ENCODE measurements at regions not wholly inside any gene's neighbourhood (a gene's known extent, or its start where the extent isn't known, plus 50 kb on each side); places are given as distances from the start of the nearest gene placed in this dataset.

GRCh38 chr1:235919833-235920441 is 53.2 kb upstream of the LYST start:
- H3K9me3 ChIP-seq (ENCODE audit: control insufficient read depth, insufficient read depth, low read depth, low read length) = no peaks in the 10 kb centered on the region
- CTCF ChIA-PET = interaction anchor here (0.6 to 4.6 kb wide), 3 partner anchors 52 to 406 kb away, joined by 3 to 32 read pairs (median 4); no protein-coding TSS in a partner anchor
- H3K27ac ChIP-seq (ENCODE audit: extremely low read depth, low read depth, low read length) = no peak overlapping the region
- no peaks in the 10 kb centered on the region for H3K36me3 ChIP-seq (ENCODE audit: control insufficient read depth in 2 of 2, insufficient read depth in 1 of 2, low read length in 2 of 2)
- peaks cover 20% of the 10 kb centered on the region for H3K4me1 ChIP-seq (ENCODE audit: control insufficient read depth, insufficient read depth, low read length)
- H3K4me3 ChIP-seq (ENCODE audit: low read depth, low read length) = no peak overlapping the region
- POLR2A ChIA-PET = interaction anchor here (0.6 kb wide), 1 partner anchor 40 kb away, joined by 4 read pairs; no protein-coding TSS in a partner anchor
- TF ChIP-seq ZFP41 (tag by site-specific recombination; IDR thresholded peaks at IDR 0.05; ENCODE audit: borderline replicate concordance) (no peak), ZNF121 (tag by site-specific recombination; IDR thresholded peaks at IDR 0.05) (no peak), ZNF404 (tag by site-specific recombination; IDR thresholded peaks at IDR 0.05) (no peak), ZNF548 (tag by site-specific recombination; IDR thresholded peaks at IDR 0.05) (no peak), ZNF140 (tag by site-specific recombination; IDR thresholded peaks at IDR 0.05) (no peak), SP7 (tag by site-specific recombination; IDR thresholded peaks at IDR 0.05) (no peak), KLF16 (tag by site-specific recombination; IDR thresholded peaks at IDR 0.05) (no peak), ZNF692 (tag by site-specific recombination; IDR thresholded peaks at IDR 0.05) (no peak), ZNF132 (tag by site-specific recombination; IDR thresholded peaks at IDR 0.05; ENCODE audit: borderline replicate concordance) (no peak), ZNF433 (tag by site-specific recombination; IDR thresholded peaks at IDR 0.05; ENCODE audit: low read depth) (no peak), ZNF146 (tag by site-specific recombination; IDR thresholded peaks at IDR 0.05) (peak; percentile 97), PRDM1 (tag by site-specific recombination; IDR thresholded peaks at IDR 0.05) (no peak), ZNF366 (tag by site-specific recombination; conservative IDR thresholded peaks at IDR 0.05) (no peak), ZNF26 (tag by site-specific recombination; IDR thresholded peaks at IDR 0.05) (no peak), ZBTB21 (tag by site-specific recombination; IDR thresholded peaks at IDR 0.05) (no peak), ZNF2 (tag by site-specific recombination; IDR thresholded peaks at IDR 0.05) (no peak), ZNF416 (tag by site-specific recombination; IDR thresholded peaks at IDR 0.05) (no peak), GLIS1 (tag by site-specific recombination; IDR thresholded peaks at IDR 0.05) (peak; percentile 64; the same call in 1 of the 2 replicates), ZNF624 (tag by site-specific recombination; IDR thresholded peaks at IDR 0.05) (no peak), HOXC10 (CRISPR knock-in tag; IDR thresholded peaks at IDR 0.05) (no peak), FEZF1 (tag by site-specific recombination; IDR thresholded peaks at IDR 0.05) (peak; percentile 36; the same call in 1 of the 2 replicates), ZFP69B (tag by site-specific recombination; IDR thresholded peaks at IDR 0.05) (no peak), ZNF561 (tag by site-specific recombination; IDR thresholded peaks at IDR 0.05; ENCODE audit: borderline replicate concordance) (no peak), TRIM28 (IDR thresholded peaks at IDR 0.05; ENCODE audit: borderline replicate concordance, low read length) (no peak), ZNF311 (tag by site-specific recombination; IDR thresholded peaks at IDR 0.05; ENCODE audit: borderline replicate concordance) (no peak), HOXD13 (CRISPR knock-in tag; IDR thresholded peaks at IDR 0.05; ENCODE audit: borderline replicate concordance) (no peak), ZNF629 (tag by site-specific recombination; IDR thresholded peaks at IDR 0.05) (no peak), ZNF221 (tag by site-specific recombination; IDR thresholded peaks at IDR 0.05; ENCODE audit: borderline replicate concordance) (no peak), ZNF513 (tag by site-specific recombination; IDR thresholded peaks at IDR 0.05) (no peak), TCF7L2 (IDR thresholded peaks at IDR 0.05; ENCODE audit: borderline replicate concordance, low read depth, low read length) (no peak), ZNF169 (tag by site-specific recombination; IDR thresholded peaks at IDR 0.05) (no peak), ZNF248 (tag by site-specific recombination; IDR thresholded peaks at IDR 0.05) (no peak)
- TF ChIP-seq, protein P1, sequence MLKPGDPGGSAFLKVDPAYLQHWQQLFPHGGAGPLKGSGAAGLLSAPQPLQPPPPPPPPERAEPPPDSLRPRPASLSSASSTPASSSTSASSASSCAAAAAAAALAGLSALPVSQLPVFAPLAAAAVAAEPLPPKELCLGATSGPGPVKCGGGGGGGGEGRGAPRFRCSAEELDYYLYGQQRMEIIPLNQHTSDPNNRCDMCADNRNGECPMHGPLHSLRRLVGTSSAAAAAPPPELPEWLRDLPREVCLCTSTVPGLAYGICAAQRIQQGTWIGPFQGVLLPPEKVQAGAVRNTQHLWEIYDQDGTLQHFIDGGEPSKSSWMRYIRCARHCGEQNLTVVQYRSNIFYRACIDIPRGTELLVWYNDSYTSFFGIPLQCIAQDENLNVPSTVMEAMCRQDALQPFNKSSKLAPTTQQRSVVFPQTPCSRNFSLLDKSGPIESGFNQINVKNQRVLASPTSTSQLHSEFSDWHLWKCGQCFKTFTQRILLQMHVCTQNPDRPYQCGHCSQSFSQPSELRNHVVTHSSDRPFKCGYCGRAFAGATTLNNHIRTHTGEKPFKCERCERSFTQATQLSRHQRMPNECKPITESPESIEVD (tag by site-specific recombination; IDR thresholded peaks at IDR 0.05) = no peak
- TF ChIP-seq, protein P2, sequence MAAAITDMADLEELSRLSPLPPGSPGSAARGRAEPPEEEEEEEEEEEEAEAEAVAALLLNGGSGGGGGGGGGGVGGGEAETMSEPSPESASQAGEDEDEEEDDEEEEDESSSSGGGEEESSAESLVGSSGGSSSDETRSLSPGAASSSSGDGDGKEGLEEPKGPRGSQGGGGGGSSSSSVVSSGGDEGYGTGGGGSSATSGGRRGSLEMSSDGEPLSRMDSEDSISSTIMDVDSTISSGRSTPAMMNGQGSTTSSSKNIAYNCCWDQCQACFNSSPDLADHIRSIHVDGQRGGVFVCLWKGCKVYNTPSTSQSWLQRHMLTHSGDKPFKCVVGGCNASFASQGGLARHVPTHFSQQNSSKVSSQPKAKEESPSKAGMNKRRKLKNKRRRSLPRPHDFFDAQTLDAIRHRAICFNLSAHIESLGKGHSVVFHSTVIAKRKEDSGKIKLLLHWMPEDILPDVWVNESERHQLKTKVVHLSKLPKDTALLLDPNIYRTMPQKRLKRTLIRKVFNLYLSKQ (tag by site-specific recombination; IDR thresholded peaks at IDR 0.05; ENCODE audit: borderline replicate concordance) = no peak
